ENCODE measurements at regions not wholly inside any gene's neighbourhood (a gene's known extent, or its start where the extent isn't known, plus 50 kb on each side); places are given as distances from the start of the nearest gene placed in this dataset.

GRCh38 chr4:30783751-30784150 lies 63.6 kb downstream of the PCDH7 start:
- H3K4me2 ChIP-seq (ENCODE audit: low read length, poor library complexity, severe bottlenecking): no peak overlapping the region
- H2BK5ac ChIP-seq (ENCODE audit: low read depth, low read length, poor library complexity, severe bottlenecking): no peak overlapping the region
- no peak overlapping the region for H3K23ac ChIP-seq (ENCODE audit: low read length in 2 of 2)
- H3K14ac ChIP-seq (ENCODE audit: low read length in 2 of 2): no peak overlapping the region
- H2BK15ac ChIP-seq (ENCODE audit: low read depth, poor library complexity, severe bottlenecking): no peak overlapping the region
- H2BK12ac ChIP-seq (ENCODE audit: low read length in 2 of 2): no peak overlapping the region
- no peaks in the 10 kb centered on the region for H3K4me1 ChIP-seq (ENCODE audit: control insufficient read depth, insufficient read depth, low read depth, low read length)
- no peaks in the 10 kb centered on the region for H3K9me3 ChIP-seq (ENCODE audit: control insufficient read depth, low read length)
- H3K9ac ChIP-seq (ENCODE audit: low read length): no peak overlapping the region
- H4K91ac ChIP-seq (ENCODE audit: low read length): no peak overlapping the region
- H2AFZ ChIP-seq (ENCODE audit: low read depth, low read length): no peak overlapping the region
- no peaks in the 10 kb centered on the region for H3K27me3 ChIP-seq (ENCODE audit: control insufficient read depth in 1 of 2, insufficient read depth in 1 of 2, low read length in 2 of 2)
- no peak overlapping the region for H3K27ac ChIP-seq (ENCODE audit: low read length, poor library complexity, severe bottlenecking)
- H3K18ac ChIP-seq (ENCODE audit: low read depth in 1 of 2, low read length in 2 of 2): no peak overlapping the region
- no peak overlapping the region for H2AK5ac ChIP-seq (ENCODE audit: low read length, severe bottlenecking)
- no peak for DNase-seq
- H2BK120ac ChIP-seq (ENCODE audit: low read depth, low read length): no peak overlapping the region
- no peak overlapping the region for H3K4ac ChIP-seq (ENCODE audit: low read depth in 1 of 2, low read length in 2 of 2)
- H3K79me1 ChIP-seq (replicated peaks; ENCODE audit: low read length, poor library complexity, severe bottlenecking): no peaks in the 10 kb centered on the region
- no peak overlapping the region for H4K8ac ChIP-seq (ENCODE audit: low read length)
- no peaks in the 10 kb centered on the region for H3K36me3 ChIP-seq (ENCODE audit: control insufficient read depth in 1 of 2, insufficient read depth in 2 of 2, low read depth in 1 of 2, low read length in 2 of 2)
- no peak overlapping the region for H3K4me3 ChIP-seq (ENCODE audit: insufficient read depth in 1 of 2, low read depth in 1 of 2, low read length in 2 of 2)

- H3K4ac ChIP-seq (ENCODE audit: low read depth in 1 of 2, low read length in 2 of 2): no peak overlapping the region
- no peak for DNase-seq
- no peaks in the 10 kb centered on the region for H3K27me3 ChIP-seq (ENCODE audit: control insufficient read depth in 1 of 2, insufficient read depth in 1 of 2, low read length in 2 of 2)
- no peak overlapping the region for H3K4me2 ChIP-seq (ENCODE audit: low read length, poor library complexity, severe bottlenecking)
- H3K14ac ChIP-seq (ENCODE audit: low read length in 2 of 2): no peak overlapping the region
- H2BK5ac ChIP-seq (ENCODE audit: low read depth, low read length, poor library complexity, severe bottlenecking): no peak overlapping the region
- H3K4me3 ChIP-seq (ENCODE audit: insufficient read depth in 1 of 2, low read depth in 1 of 2, low read length in 2 of 2): no peak overlapping the region
- H2AK5ac ChIP-seq (ENCODE audit: low read length, severe bottlenecking): no peak overlapping the region
- H3K79me1 ChIP-seq (replicated peaks; ENCODE audit: low read length, poor library complexity, severe bottlenecking): no peaks in the 10 kb centered on the region
- no peak overlapping the region for H3K9ac ChIP-seq (ENCODE audit: low read length)
- no peak overlapping the region for H2BK12ac ChIP-seq (ENCODE audit: low read length in 2 of 2)
- no peak overlapping the region for H4K8ac ChIP-seq (ENCODE audit: low read length)
- H3K9me3 ChIP-seq (ENCODE audit: control insufficient read depth, low read length): no peaks in the 10 kb centered on the region
- H3K18ac ChIP-seq (ENCODE audit: low read depth in 1 of 2, low read length in 2 of 2): no peak overlapping the region
- H3K27ac ChIP-seq (ENCODE audit: low read length, poor library complexity, severe bottlenecking): no peak overlapping the region
- H2BK15ac ChIP-seq (ENCODE audit: low read depth, poor library complexity, severe bottlenecking): no peak overlapping the region
- 41% methylated on average over 1 of the region's 2 CpGs for WGBS
- H3K4me1 ChIP-seq (ENCODE audit: control insufficient read depth, insufficient read depth, low read depth, low read length): no peaks in the 10 kb centered on the region
- no peak overlapping the region for H2BK120ac ChIP-seq (ENCODE audit: low read depth, low read length)
- H4K91ac ChIP-seq (ENCODE audit: low read length): no peak overlapping the region
- no peaks in the 10 kb centered on the region for H3K36me3 ChIP-seq (ENCODE audit: control insufficient read depth in 1 of 2, insufficient read depth in 2 of 2, low read depth in 1 of 2, low read length in 2 of 2)
- no peak overlapping the region for H3K23ac ChIP-seq (ENCODE audit: low read length in 2 of 2)
- H2AFZ ChIP-seq (ENCODE audit: low read depth, low read length): no peak overlapping the region
Measured at GRCh38 chr4:30789219-30789671, 69.1 kb downstream of the PCDH7 start.

- Histone ChIP-seq H3K79me1 (replicated peaks; ENCODE audit: low read length, poor library complexity, severe bottlenecking) (no peaks in the 10 kb centered on the region), H2AK5ac (ENCODE audit: low read length, severe bottlenecking) (no peak overlapping the region), H2BK15ac (ENCODE audit: low read depth, poor library complexity, severe bottlenecking) (no peak overlapping the region), H3K4me2 (ENCODE audit: low read length, poor library complexity, severe bottlenecking) (no peak overlapping the region), H3K23ac (ENCODE audit: low read length in 2 of 2) (no peak overlapping the region), H3K4me1 (ENCODE audit: control insufficient read depth, insufficient read depth, low read depth, low read length) (no peaks in the 10 kb centered on the region), H3K9ac (ENCODE audit: low read length) (no peak overlapping the region), H3K4ac (ENCODE audit: low read depth in 1 of 2, low read length in 2 of 2) (no peak overlapping the region), H3K9me3 (ENCODE audit: control insufficient read depth, low read length) (no peaks in the 10 kb centered on the region), H3K36me3 (ENCODE audit: control insufficient read depth in 1 of 2, insufficient read depth in 2 of 2, low read depth in 1 of 2, low read length in 2 of 2) (no peaks in the 10 kb centered on the region), H2AFZ (ENCODE audit: low read depth, low read length) (no peak overlapping the region), H3K4me3 (ENCODE audit: insufficient read depth in 1 of 2, low read depth in 1 of 2, low read length in 2 of 2) (no peak overlapping the region), H4K8ac (ENCODE audit: low read length) (no peak overlapping the region), H3K27ac (ENCODE audit: low read length, poor library complexity, severe bottlenecking) (no peak overlapping the region), H2BK5ac (ENCODE audit: low read depth, low read length, poor library complexity, severe bottlenecking) (no peak overlapping the region), H2BK120ac (ENCODE audit: low read depth, low read length) (no peak overlapping the region), H4K91ac (ENCODE audit: low read length) (no peak overlapping the region), H3K18ac (ENCODE audit: low read depth in 1 of 2, low read length in 2 of 2) (no peak overlapping the region), H3K27me3 (ENCODE audit: control insufficient read depth in 1 of 2, insufficient read depth in 1 of 2, low read length in 2 of 2) (no peaks in the 10 kb centered on the region), H2BK12ac (ENCODE audit: low read length in 2 of 2) (no peak overlapping the region), H3K14ac (ENCODE audit: low read length in 2 of 2) (no peak overlapping the region)
- WGBS: no CpG with 5 or more reads among the region's 1 CpG
- DNase-seq: no peak
Measured at GRCh38 chr4:30790123-30790522, 70.0 kb downstream of the PCDH7 start.

GRCh38 chr4:30790998-30791397 lies 70.8 kb downstream of the PCDH7 start:
- H3K4me3 ChIP-seq (ENCODE audit: insufficient read depth in 1 of 2, low read depth in 1 of 2, low read length in 2 of 2): no peak overlapping the region
- H2BK15ac ChIP-seq (ENCODE audit: low read depth, poor library complexity, severe bottlenecking): no peak overlapping the region
- no peak overlapping the region for H2AK5ac ChIP-seq (ENCODE audit: low read length, severe bottlenecking)
- H3K27ac ChIP-seq (ENCODE audit: low read length, poor library complexity, severe bottlenecking): no peak overlapping the region
- DNase-seq: no peak
- H3K9me3 ChIP-seq (ENCODE audit: control insufficient read depth, low read length): no peaks in the 10 kb centered on the region
- H3K79me1 ChIP-seq (replicated peaks; ENCODE audit: low read length, poor library complexity, severe bottlenecking): no peaks in the 10 kb centered on the region
- no peak overlapping the region for H3K4ac ChIP-seq (ENCODE audit: low read depth in 1 of 2, low read length in 2 of 2)
- no peak overlapping the region for H4K8ac ChIP-seq (ENCODE audit: low read length)
- H2BK120ac ChIP-seq (ENCODE audit: low read depth, low read length): no peak overlapping the region
- no peak overlapping the region for H2AFZ ChIP-seq (ENCODE audit: low read depth, low read length)
- H3K4me1 ChIP-seq (ENCODE audit: control insufficient read depth, insufficient read depth, low read depth, low read length): no peaks in the 10 kb centered on the region
- H3K4me2 ChIP-seq (ENCODE audit: low read length, poor library complexity, severe bottlenecking): no peak overlapping the region
- 98% methylated on average over 3 of the region's 4 CpGs for WGBS
- no peak overlapping the region for H2BK5ac ChIP-seq (ENCODE audit: low read depth, low read length, poor library complexity, severe bottlenecking)
- no peak overlapping the region for H4K91ac ChIP-seq (ENCODE audit: low read length)
- H2BK12ac ChIP-seq (ENCODE audit: low read length in 2 of 2): no peak overlapping the region
- no peak overlapping the region for H3K18ac ChIP-seq (ENCODE audit: low read depth in 1 of 2, low read length in 2 of 2)
- no peak overlapping the region for H3K14ac ChIP-seq (ENCODE audit: low read length in 2 of 2)
- H3K23ac ChIP-seq (ENCODE audit: low read length in 2 of 2): no peak overlapping the region
- no peaks in the 10 kb centered on the region for H3K27me3 ChIP-seq (ENCODE audit: control insufficient read depth in 1 of 2, insufficient read depth in 1 of 2, low read length in 2 of 2)
- H3K36me3 ChIP-seq (ENCODE audit: control insufficient read depth in 1 of 2, insufficient read depth in 2 of 2, low read depth in 1 of 2, low read length in 2 of 2): no peaks in the 10 kb centered on the region
- H3K9ac ChIP-seq (ENCODE audit: low read length): no peak overlapping the region
